Limb (tissue), 2 donors: ENCODE measurements at regions not wholly inside any gene's neighbourhood (a gene's known extent, or its start where the extent isn't known, plus 50 kb on each side); places are given as distances from the start of the nearest gene placed in this dataset.

Source experiments
- DNase-seq, 2 donors: peaks; one replicate each; pipeline ENCODE4 v3.0.0-alpha.2; 2016; ENCODE audit errors: extremely low spot score in 2 of 2

- no peak for DNase-seq
These were observed 566.6 kb downstream of the TLE1 start for GRCh38 chr9:81122749-81123148.

- no peak for DNase-seq
These were observed 569.8 kb downstream of the TLE1 start for GRCh38 chr9:81119591-81119990.

GRCh38 chr9:81118416-81118815 lies 570.9 kb downstream of the TLE1 start:
- no peak for DNase-seq

GRCh38 chr9:81116340-81117137 lies 572.8 kb downstream of the TLE1 start:
- DNase-seq = no peak

- no peak for DNase-seq
These were observed 575.8 kb downstream of the TLE1 start for GRCh38 chr9:81113453-81114124.

GRCh38 chr9:81112627-81113452 lies 576.5 kb downstream of the TLE1 start:
- no peak for DNase-seq

- no peak for DNase-seq
These were observed 580.5 kb downstream of the TLE1 start for GRCh38 chr9:81108821-81109220.

GRCh38 chr9:81108391-81108790 lies 581.0 kb downstream of the TLE1 start:
- no peak for DNase-seq

- DNase-seq = no peak
These were observed 585.5 kb downstream of the TLE1 start for GRCh38 chr9:81103597-81104471.

GRCh38 chr9:81097131-81097847 lies 592.1 kb downstream of the TLE1 start:
- DNase-seq = no peak

GRCh38 chr9:81096625-81097024 lies 592.7 kb downstream of the TLE1 start:
- no peak for DNase-seq

GRCh38 chr9:81092057-81092456 lies 597.3 kb downstream of the TLE1 start:
- no peak for DNase-seq

- no peak for DNase-seq
These were observed 601.0 kb downstream of the TLE1 start for GRCh38 chr9:81088341-81088740.

- no peak for DNase-seq
These were observed 602.9 kb downstream of the TLE1 start for GRCh38 chr9:81086416-81086815.

GRCh38 chr9:81083854-81084512 lies 605.4 kb downstream of the TLE1 start:
- DNase-seq = no peak

- no peak for DNase-seq
These were observed 606.3 kb downstream of the TLE1 start for GRCh38 chr9:81083067-81083466.

- no peak for DNase-seq
These were observed 607.1 kb downstream of the TLE1 start for GRCh38 chr9:81082221-81082620.

- DNase-seq = no peak
These were observed 608.4 kb downstream of the TLE1 start for GRCh38 chr9:81080900-81081299.

- DNase-seq = no peak
These were observed 609.2 kb downstream of the TLE1 start for GRCh38 chr9:81080185-81080584.

- no peak for DNase-seq
These were observed 610.3 kb downstream of the TLE1 start for GRCh38 chr9:81079055-81079454.
